Activated CD8-positive, alpha-beta T cell treated with anti-CD3 and anti-CD28 coated beads for 36 hours (primary cell): ENCODE measurements at regions not wholly inside any gene's neighbourhood (a gene's known extent, or its start where the extent isn't known, plus 50 kb on each side); places are given as distances from the start of the nearest gene placed in this dataset.
A peak's percentile ranks its signal among the peaks of the same experiment; 100 is the strongest.

ENCODE experiments used
- ATAC-seq: fragments of 200-7000 bp; cut with Tn5 transposase; one replicate; pipeline ENCODE4 v1.10.0; 2021; ENCODE audit warnings: mild to moderate bottlenecking, moderate library complexity
- CTCF ChIA-PET: fragments of 350-600 bp; sonication (Branson Sonifier 250); formaldehyde crosslinking; loops from one replicate; lab custom pipeline; 2021; ENCODE audit warnings: antibody characterized with exemption; lab: Charles Lee
- POLR2A ChIA-PET: fragments of 350-600 bp; sonication (Branson Sonifier 250); formaldehyde crosslinking; loops from one replicate; lab custom pipeline; 2021; ENCODE audit warnings: antibody characterized with exemption; lab: Charles Lee
- DNase-seq: peaks from one replicate; pipeline ENCODE4 v3.0.0-alpha.2; 2020
- H3K27ac Mint-ChIP-seq: one replicate; pipeline ENCODE4 v1.8.0; 2021; ENCODE audit warnings: mild to moderate bottlenecking, mixed read lengths
- H3K27me3 Mint-ChIP-seq: one replicate; pipeline ENCODE4 v1.8.0; 2021; ENCODE audit warnings: mixed read lengths
- H3K36me3 Mint-ChIP-seq: one replicate; pipeline ENCODE4 v1.8.0; 2021; ENCODE audit warnings: low read depth, mixed read lengths
- H3K4me1 Mint-ChIP-seq: one replicate; pipeline ENCODE4 v1.8.0; 2021; ENCODE audit warnings: low read depth, mixed read lengths
- H3K4me3 Mint-ChIP-seq: one replicate; pipeline ENCODE4 v1.8.0; 2021; ENCODE audit warnings: mild to moderate bottlenecking, moderate library complexity, mixed read lengths
- H3K9me3 Mint-ChIP-seq: one replicate; pipeline ENCODE4 v1.8.0; 2021; ENCODE audit warnings: mixed read lengths
- intact Hi-C: fragments of 100-400 bp; cut with micrococcal nuclease; formaldehyde crosslinking; loops from one replicate; pipeline ENCODE4 v1.10.0; 2022
- TF ChIP-seq, protein P1 (sequence below): fragments of 200-600 bp; IDR thresholded peaks from one replicate; pipeline ENCODE4 v1.8.0; 2022; ENCODE audit warnings: antibody characterized with exemption, mild to moderate bottlenecking

DNA sequence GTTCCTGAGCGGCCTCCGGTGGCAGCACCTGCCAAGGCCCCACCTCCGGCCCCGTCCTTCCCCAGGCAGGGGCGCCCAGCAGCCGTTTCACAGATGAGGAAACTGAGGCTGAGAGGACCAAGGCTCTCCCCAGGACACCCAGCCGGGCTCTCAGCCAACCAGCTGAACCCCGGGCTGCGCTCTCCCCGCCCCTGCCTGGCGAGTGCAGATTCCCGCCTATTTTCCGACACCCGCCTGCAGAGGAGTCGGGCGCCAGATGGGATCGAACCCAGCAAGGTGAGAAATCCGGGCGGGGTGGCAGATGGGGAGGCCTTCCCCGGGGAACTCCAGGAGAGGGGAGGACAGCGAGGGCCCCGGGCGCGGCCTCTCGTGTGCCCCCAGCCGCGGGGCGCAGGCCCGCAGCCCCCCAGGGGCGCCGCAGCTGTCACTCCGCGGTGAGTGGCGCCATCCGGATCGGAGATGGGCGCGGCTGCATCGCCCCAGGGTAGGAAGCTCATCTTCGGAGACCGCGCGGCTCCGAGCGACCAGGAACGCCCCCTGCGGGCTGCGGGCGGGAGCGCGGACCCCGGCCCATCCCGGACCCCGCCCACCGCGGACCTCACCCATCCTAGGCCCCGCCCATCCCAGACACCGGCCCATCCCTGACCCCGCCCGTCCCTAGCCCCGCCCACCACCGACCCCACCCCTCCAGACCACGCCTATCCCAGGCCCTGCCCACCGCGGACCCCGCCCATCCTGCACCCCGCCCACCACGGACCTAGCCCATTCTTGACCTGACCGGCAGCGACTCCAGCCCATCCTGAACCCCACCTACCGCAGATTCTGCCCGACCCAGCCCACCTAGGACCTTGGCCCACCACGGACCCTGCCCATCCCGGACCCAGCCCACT, 90.3 kb downstream of the MICALL2 start:
- TF ChIP-seq, protein P1, sequence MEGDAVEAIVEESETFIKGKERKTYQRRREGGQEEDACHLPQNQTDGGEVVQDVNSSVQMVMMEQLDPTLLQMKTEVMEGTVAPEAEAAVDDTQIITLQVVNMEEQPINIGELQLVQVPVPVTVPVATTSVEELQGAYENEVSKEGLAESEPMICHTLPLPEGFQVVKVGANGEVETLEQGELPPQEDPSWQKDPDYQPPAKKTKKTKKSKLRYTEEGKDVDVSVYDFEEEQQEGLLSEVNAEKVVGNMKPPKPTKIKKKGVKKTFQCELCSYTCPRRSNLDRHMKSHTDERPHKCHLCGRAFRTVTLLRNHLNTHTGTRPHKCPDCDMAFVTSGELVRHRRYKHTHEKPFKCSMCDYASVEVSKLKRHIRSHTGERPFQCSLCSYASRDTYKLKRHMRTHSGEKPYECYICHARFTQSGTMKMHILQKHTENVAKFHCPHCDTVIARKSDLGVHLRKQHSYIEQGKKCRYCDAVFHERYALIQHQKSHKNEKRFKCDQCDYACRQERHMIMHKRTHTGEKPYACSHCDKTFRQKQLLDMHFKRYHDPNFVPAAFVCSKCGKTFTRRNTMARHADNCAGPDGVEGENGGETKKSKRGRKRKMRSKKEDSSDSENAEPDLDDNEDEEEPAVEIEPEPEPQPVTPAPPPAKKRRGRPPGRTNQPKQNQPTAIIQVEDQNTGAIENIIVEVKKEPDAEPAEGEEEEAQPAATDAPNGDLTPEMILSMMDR = peak; percentile 30
- ChIA-PET POLR2A (no interaction called here), CTCF (no interaction called here)
- peak; percentile 54 for DNase-seq
- Mint-ChIP-seq H3K36me3 (no peaks in the 10 kb centered on the region), H3K4me1 (no peaks in the 10 kb centered on the region), H3K4me3 (no peak overlapping the region), H3K27ac (no peak overlapping the region), H3K27me3 (peaks cover 40% of the 10 kb centered on the region), H3K9me3 (peaks cover 3% of the 10 kb centered on the region)
- intact Hi-C loops = no loop called here
- peak; percentile 84 for ATAC-seq

DNA sequence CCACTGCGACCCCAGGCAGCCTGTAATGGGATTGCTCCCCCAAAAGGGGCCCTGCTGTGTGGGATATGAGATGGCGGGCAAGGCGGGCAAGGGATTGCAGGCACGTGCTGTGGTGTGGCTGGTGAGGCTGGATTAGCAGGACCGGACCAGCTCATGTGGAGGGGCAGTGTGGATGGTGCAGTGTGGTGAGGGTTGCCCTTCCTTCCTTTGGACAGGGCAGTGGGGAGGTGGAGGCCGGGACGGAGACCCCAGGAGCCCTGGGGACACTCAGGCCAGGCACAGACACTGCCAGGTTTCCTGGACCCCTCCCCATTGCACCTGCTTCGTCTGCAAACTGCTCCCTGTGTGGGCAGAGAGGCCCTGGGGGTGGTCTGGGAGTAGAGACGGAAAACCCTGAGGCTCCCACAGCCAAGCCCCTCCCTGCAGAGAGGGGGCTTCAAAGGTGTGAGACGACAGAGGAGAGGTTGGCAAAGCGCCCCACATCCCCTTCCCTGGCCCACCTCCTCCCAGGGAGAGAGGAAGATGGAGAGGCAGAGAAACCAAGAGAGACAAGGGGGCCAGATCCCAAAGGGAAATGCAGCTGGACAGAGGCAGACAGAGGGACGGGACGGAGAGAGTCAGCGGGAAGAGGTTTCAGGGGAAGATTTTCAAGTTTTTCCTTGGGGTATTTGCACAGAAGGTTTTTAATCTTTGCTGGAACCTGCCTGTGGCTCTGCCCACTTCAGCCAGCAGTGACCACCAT, 89.2 kb downstream of the MICALL2 start:
- H3K27ac Mint-ChIP-seq = no peak overlapping the region
- CTCF ChIA-PET = no interaction called here
- H3K4me3 Mint-ChIP-seq = no peak overlapping the region
- ATAC-seq (no peak), DNase-seq (no peak)
- no peaks in the 10 kb centered on the region for H3K4me1 Mint-ChIP-seq
- intact Hi-C loops = no loop called here
- peaks cover 40% of the 10 kb centered on the region for H3K27me3 Mint-ChIP-seq
- POLR2A ChIA-PET = no interaction called here
- TF ChIP-seq, protein P1 = no peak
- peaks cover 3% of the 10 kb centered on the region for H3K9me3 Mint-ChIP-seq
- H3K36me3 Mint-ChIP-seq = no peaks in the 10 kb centered on the region

DNA sequence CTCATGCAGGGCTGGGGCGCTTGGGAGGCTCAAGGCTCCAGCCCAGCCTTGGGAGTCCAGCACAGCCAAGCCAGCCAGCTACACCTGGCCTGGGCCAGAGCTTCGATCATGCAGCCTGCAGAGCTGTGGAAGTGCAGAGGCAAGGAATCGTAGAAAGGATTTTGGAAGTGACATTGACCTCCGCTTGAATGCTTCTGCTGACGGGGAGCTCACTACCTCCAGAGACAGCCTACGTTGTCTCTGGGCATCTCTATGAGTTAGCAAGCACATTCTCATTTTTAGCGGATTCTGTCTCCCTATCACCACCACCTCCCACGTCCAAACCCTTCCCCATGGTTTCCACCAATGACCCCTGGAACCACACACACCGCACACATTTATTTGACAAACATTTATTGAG, 88.5 kb downstream of the MICALL2 start:
- ChIA-PET CTCF (no interaction called here), POLR2A (no interaction called here)
- TF ChIP-seq, protein P1 = no peak
- ATAC-seq (no peak), DNase-seq (no peak)
- H3K36me3 Mint-ChIP-seq = no peaks in the 10 kb centered on the region
- H3K4me1 Mint-ChIP-seq = no peaks in the 10 kb centered on the region
- peaks cover 40% of the 10 kb centered on the region for H3K27me3 Mint-ChIP-seq
- H3K27ac Mint-ChIP-seq = no peak overlapping the region
- intact Hi-C loops = no loop called here
- no peak overlapping the region for H3K4me3 Mint-ChIP-seq
- H3K9me3 Mint-ChIP-seq = peaks cover 3% of the 10 kb centered on the region

DNA sequence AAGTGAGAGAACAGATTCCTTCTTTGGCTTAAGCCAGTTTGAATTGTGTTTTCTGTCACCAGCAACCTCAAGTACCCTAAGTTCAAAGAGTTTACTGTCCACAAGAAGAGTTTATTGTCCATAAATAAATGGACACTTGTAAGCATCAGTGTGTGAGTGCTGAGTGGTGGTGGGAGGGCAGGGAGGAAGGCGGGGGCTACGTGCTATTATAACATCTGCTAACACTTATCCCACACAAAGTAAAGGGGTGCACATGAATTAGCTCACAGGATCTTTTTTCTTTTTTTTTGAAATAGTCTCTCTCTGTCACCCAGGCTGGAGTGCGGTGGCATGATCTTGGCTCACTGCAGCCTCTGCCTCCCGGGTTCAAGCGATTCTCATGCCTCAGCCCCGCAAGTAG, 87.2 kb downstream of the MICALL2 start:
- TF ChIP-seq, protein P1 = no peak
- Mint-ChIP-seq H3K27me3 (peaks cover 36% of the 10 kb centered on the region), H3K27ac (no peak overlapping the region), H3K36me3 (no peaks in the 10 kb centered on the region), H3K4me3 (no peak overlapping the region), H3K4me1 (no peaks in the 10 kb centered on the region), H3K9me3 (no peaks in the 10 kb centered on the region)
- DNase-seq = no peak
- POLR2A ChIA-PET = no interaction called here
- ATAC-seq = no peak
- intact Hi-C loops = no loop called here
- CTCF ChIA-PET = no interaction called here
